HepG2 (cell line): ENCODE measurements at regions not wholly inside any gene's neighbourhood (a gene's known extent, or its start where the extent isn't known, plus 50 kb on each side); places are given as distances from the start of the nearest gene placed in this dataset.

Experiments
- ATAC-seq: fragments of 200-7000 bp; cut with Tn5 transposase; 3 replicates; pipeline ENCODE4 v1.9.1; 2020; ENCODE audit warnings: mild to moderate bottlenecking, moderate library complexity
- BruUV-seq: library from RNA; stranded (reverse); fragments of 400-500 nt; replicated peaks from 2 replicates; lab custom pipeline; 2021; lab: Mats Ljungman, UMichigan
- CTCF ChIA-PET: fragments of 300-600 bp; formaldehyde crosslinking; extraction: SDS; loops from one replicate; lab custom pipeline; 2021; ENCODE audit warnings: low total read pairs, inconsistent platforms, low intra/inter-chr PET ratio; lab: Yijun Ruan, JAX
- POLR2A ChIA-PET: fragments of 350-600 bp; sonication (Branson Sonifier 250); formaldehyde crosslinking; loops from one replicate; lab custom pipeline; 2020; ENCODE audit warnings: antibody characterized with exemption, inconsistent platforms; lab: Yijun Ruan, JAX
- DNase-seq: peaks from one replicate; pipeline ENCODE4 v3.0.0-alpha.2; 2015; ENCODE audit warnings: low spot score
- FAIRE-seq: peaks from 3 replicates; lab custom pipeline; 2011; peaks lifted over from hg19 to GRCh38; lab: Jason Lieb, UNC
- H2AFZ ChIP-seq: one replicate; pipeline ENCODE4 v1.6.1; 2011; ENCODE audit warnings: low read length, inconsistent platforms
- H3K27ac ChIP-seq: fragments of 300-600 bp; 3 replicates; pipeline ENCODE4 v1.8.0; 2011; ENCODE audit warnings: mixed run types, mild to moderate bottlenecking, mixed read lengths, low read length, inconsistent platforms; ENCODE audit not compliant: insufficient read depth; ENCODE audit errors: extremely low read length
- H3K27me3 ChIP-seq, 2 experiments: fragments of 200-600 bp in 1 of 2; 2 replicates in 1 of 2; 3 replicates in 1 of 2; pipeline versions ENCODE4 v1.6.0 to v1.8.0; 2011; ENCODE audit warnings: low read length in 2 of 2, mild to moderate bottlenecking in 2 of 2, moderate library complexity in 2 of 2, inconsistent platforms in 1 of 2; ENCODE audit not compliant: insufficient read depth in 2 of 2, control insufficient read depth in 1 of 2
- H3K36me3 ChIP-seq, 2 experiments: fragments of 200-600 bp in 1 of 2; replicated peaks in 1 of 2; 2 replicates in 1 of 2; 3 replicates in 1 of 2; pipeline versions ENCODE4 v1.5.1 to v1.8.0; 2011; ENCODE audit warnings: low read length in 2 of 2, inconsistent platforms in 1 of 2; ENCODE audit not compliant: insufficient read depth in 2 of 2, control insufficient read depth in 1 of 2
- H3K4me1 ChIP-seq: 2 replicates; pipeline ENCODE4 v1.5.1; 2012; ENCODE audit warnings: low read length, inconsistent platforms; ENCODE audit not compliant: insufficient read depth
- H3K4me2 ChIP-seq: 2 replicates; pipeline ENCODE4 v1.6.0; 2011; ENCODE audit warnings: low read depth, low read length, inconsistent platforms
- H3K4me3 ChIP-seq, 3 experiments: fragments of 200-600 bp in 1 of 3; sonication (generic), shearing (Covaris generic) in 1 of 3; replicated peaks in 1 of 3; 2 replicates each; pipeline ENCODE4 v1.5.1; 2011 to 2016; ENCODE audit warnings: low read length in 3 of 3, inconsistent platforms in 2 of 3, low read depth in 2 of 3, mild to moderate bottlenecking in 2 of 3, control low read depth in 1 of 3, mixed read lengths in 1 of 3; ENCODE audit not compliant: insufficient read depth in 1 of 3
- H3K79me2 ChIP-seq: one replicate; pipeline ENCODE4 v1.6.1; 2011; ENCODE audit warnings: low read length, inconsistent platforms; ENCODE audit not compliant: insufficient read depth
- H3K9ac ChIP-seq: 2 replicates; pipeline ENCODE4 v1.6.0; 2011; ENCODE audit warnings: mild to moderate bottlenecking, low read depth, low read length, inconsistent platforms; ENCODE audit not compliant: insufficient read depth
- H3K9me3 ChIP-seq: 2 replicates; pipeline ENCODE4 v1.5.1; 2012; ENCODE audit warnings: mild to moderate bottlenecking, low read length
- H4K20me1 ChIP-seq: 2 replicates; pipeline ENCODE4 v1.6.0; 2011; ENCODE audit warnings: inconsistent platforms, mild to moderate bottlenecking, low read length, moderate library complexity; ENCODE audit not compliant: insufficient read depth
- ATF1 ChIP-seq: IDR thresholded peaks from 2 replicates; pipeline ENCODE4 v1.6.1; 2016; ENCODE audit warnings: mild to moderate bottlenecking, control low read depth
- CBFB ChIP-seq: sonication (generic); formaldehyde crosslinking; IDR thresholded peaks from 2 replicates; pipeline ENCODE4 v1.4.0; 2020; ENCODE audit warnings: missing genetic modification reagents
- DR1 ChIP-seq: sonication (generic); formaldehyde crosslinking; IDR thresholded peaks from 2 replicates; pipeline ENCODE4 v1.8.0; 2021; ENCODE audit warnings: mild to moderate bottlenecking, missing genetic modification reagents, inconsistent platforms
- HCFC1 ChIP-seq: fragments of 150-350 bp; IDR thresholded peaks from 2 replicates; pipeline ENCODE4 v1.6.1; 2014; ENCODE audit warnings: low read depth, low read length
- MED8 ChIP-seq: sonication (generic); formaldehyde crosslinking; IDR thresholded peaks from 2 replicates; pipeline ENCODE4 v1.8.1; 2023; ENCODE audit warnings: mild to moderate bottlenecking, missing genetic modification reagents; ENCODE audit not compliant: insufficient replicate concordance
- NR2F6 ChIP-seq, 2 experiments: IDR thresholded peaks; 2 replicates each; pipeline ENCODE4 v1.6.1; 2016; ENCODE audit warnings: antibody characterized with exemption in 1 of 2, mild to moderate bottlenecking in 1 of 2
- ZNF282 ChIP-seq: fragments of 450-650 bp; IDR thresholded peaks from 2 replicates; pipeline ENCODE4 v1.6.1; 2018; ENCODE audit not compliant: partially characterized antibody
- ZNF354B ChIP-seq: sonication (generic); formaldehyde crosslinking; IDR thresholded peaks from 2 replicates; pipeline ENCODE4 v1.8.0; 2022; ENCODE audit warnings: mild to moderate bottlenecking, missing genetic modification reagents
- ZNF678 ChIP-seq: sonication (generic); formaldehyde crosslinking; IDR thresholded peaks from 2 replicates; pipeline ENCODE4 v1.4.0; 2020; ENCODE audit warnings: mild to moderate bottlenecking, missing genetic modification reagents
- ZNF773 ChIP-seq: sonication (generic); formaldehyde crosslinking; IDR thresholded peaks from 2 replicates; pipeline ENCODE4 v1.4.0; 2020; ENCODE audit warnings: missing genetic modification reagents, borderline replicate concordance
- ZSCAN20 ChIP-seq: sonication (generic); formaldehyde crosslinking; IDR thresholded peaks from 2 replicates; pipeline ENCODE4 v1.4.0; 2020; ENCODE audit warnings: missing genetic modification reagents, mild to moderate bottlenecking, borderline replicate concordance
- ZSCAN30 ChIP-seq: sonication (generic); formaldehyde crosslinking; IDR thresholded peaks from 2 replicates; pipeline ENCODE4 v1.5.0; 2020; ENCODE audit warnings: mild to moderate bottlenecking, missing genetic modification reagents
- WGBS: methylation state at CpG from one replicate; pipeline ENCODE4 v1.1.6; 2017; ENCODE audit warnings: low lambda C conversion rate; 5-methylcytosine and 5-hydroxymethylcytosine counted together
- in situ Hi-C: cut with HindIII; loops from 2 replicates; pipeline ENCODE4 v1.10.0; 2017; ENCODE audit warnings: low pct_unique_long_range_greater_than_20kb; ENCODE audit not compliant: extremely low pct_ligation_motif_present
- intact Hi-C: fragments of 100-400 bp; cut with micrococcal nuclease; formaldehyde crosslinking; loops from one replicate; pipeline ENCODE4 v1.10.0; 2022; ENCODE audit not compliant: unreplicated experiment
- TF ChIP-seq, protein P1 (sequence below): sonication (generic); formaldehyde crosslinking; IDR thresholded peaks from 2 replicates; pipeline ENCODE4 v1.8.0; 2022; ENCODE audit warnings: mild to moderate bottlenecking, missing genetic modification reagents; ENCODE audit not compliant: insufficient replicate concordance
- TF ChIP-seq, protein P2 (sequence below): IDR thresholded peaks from 2 replicates; pipeline ENCODE4 v1.6.1; 2016; ENCODE audit warnings: missing compliant biosample characterization, missing genetic modification reagents, borderline replicate concordance

DNA sequence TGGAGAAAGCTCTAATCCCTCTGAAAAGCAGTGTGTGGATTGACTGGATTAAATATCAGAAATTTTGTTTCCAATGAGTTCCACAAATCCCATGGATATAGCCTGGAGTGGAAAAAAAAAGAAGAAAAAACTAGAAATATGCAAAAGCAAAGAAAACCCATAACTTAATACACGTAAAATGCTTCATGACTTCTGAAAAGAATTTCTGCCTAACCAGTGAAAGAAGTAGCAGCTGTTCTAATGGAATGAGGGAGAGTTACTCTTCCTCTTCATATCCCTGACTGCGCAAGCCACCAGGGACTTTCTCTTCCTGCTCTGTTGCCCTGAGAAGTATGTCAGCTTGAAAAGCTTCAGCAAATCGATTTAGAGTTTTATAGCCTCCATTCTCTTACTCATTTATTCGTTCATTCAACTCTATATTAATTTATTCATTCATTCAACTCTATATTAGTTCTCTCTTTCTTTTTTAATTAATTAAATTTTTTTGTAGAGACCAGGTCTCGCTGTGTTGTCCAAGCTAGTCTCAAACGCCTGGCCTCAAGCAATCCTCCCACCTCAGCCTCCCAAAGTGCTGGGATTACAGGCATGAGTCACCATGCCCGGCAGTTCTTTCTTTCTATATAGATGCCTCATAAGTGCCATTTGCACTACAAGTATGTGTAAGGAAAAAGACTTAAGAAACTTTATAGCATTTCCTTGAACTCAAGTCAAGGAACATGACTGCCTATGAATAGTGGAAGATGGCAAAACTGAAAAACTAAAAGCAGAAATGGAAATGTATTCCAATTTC is 447.3 kb upstream of the NRP1 start:
- intact Hi-C loops (no loop called here), in situ Hi-C loops (no loop called here)
- no peak overlapping the region for H2AFZ ChIP-seq

More for the DNA sequence above, 447.3 kb upstream of the NRP1 start:
- no peaks in the 10 kb centered on the region for H4K20me1 ChIP-seq
- no peak for DNase-seq
- no peak for FAIRE-seq
- no peaks in the 10 kb centered on the region for H3K36me3 ChIP-seq
- ChIA-PET CTCF (no interaction called here), POLR2A (no interaction called here)
- H3K27me3 ChIP-seq: no peaks in the 10 kb centered on the region; a peak in 1 of 5 replicates
- H3K9me3 ChIP-seq: no peaks in the 10 kb centered on the region
- H3K9ac ChIP-seq: no peak overlapping the region
- ATAC-seq: no peak
- H3K79me2 ChIP-seq: no peaks in the 10 kb centered on the region
- H3K4me3 ChIP-seq: no peak overlapping the region
- no TSS peak for BruUV-seq
- H3K4me2 ChIP-seq: no peak overlapping the region
- no peaks in the 10 kb centered on the region for H3K4me1 ChIP-seq
- H3K27ac ChIP-seq: no peak overlapping the region
- WGBS: 52% methylated on average over 7 of the region's 7 CpGs
- TF ChIP-seq MED8 (CRISPR knock-in tag) (no peak), ZNF282 (no peak), HCFC1 (no peak), ZNF354B (CRISPR knock-in tag) (no peak), NR2F6 (IDR thresholded peaks at IDR 0.05) (no peak), NR2F6 (CRISPR knock-in tag; IDR thresholded peaks at IDR 0.05) (no peak), ZSCAN30 (no peak), CBFB (CRISPR knock-in tag) (no peak), ATF1 (CRISPR knock-in tag) (no peak), ZNF773 (no peak), ZSCAN20 (no peak), DR1 (CRISPR knock-in tag) (no peak), ZNF678 (CRISPR knock-in tag) (no peak)
- TF ChIP-seq, protein P1, sequence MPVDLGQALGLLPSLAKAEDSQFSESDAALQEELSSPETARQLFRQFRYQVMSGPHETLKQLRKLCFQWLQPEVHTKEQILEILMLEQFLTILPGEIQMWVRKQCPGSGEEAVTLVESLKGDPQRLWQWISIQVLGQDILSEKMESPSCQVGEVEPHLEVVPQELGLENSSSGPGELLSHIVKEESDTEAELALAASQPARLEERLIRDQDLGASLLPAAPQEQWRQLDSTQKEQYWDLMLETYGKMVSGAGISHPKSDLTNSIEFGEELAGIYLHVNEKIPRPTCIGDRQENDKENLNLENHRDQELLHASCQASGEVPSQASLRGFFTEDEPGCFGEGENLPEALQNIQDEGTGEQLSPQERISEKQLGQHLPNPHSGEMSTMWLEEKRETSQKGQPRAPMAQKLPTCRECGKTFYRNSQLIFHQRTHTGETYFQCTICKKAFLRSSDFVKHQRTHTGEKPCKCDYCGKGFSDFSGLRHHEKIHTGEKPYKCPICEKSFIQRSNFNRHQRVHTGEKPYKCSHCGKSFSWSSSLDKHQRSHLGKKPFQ: no peak
- TF ChIP-seq, protein P2, sequence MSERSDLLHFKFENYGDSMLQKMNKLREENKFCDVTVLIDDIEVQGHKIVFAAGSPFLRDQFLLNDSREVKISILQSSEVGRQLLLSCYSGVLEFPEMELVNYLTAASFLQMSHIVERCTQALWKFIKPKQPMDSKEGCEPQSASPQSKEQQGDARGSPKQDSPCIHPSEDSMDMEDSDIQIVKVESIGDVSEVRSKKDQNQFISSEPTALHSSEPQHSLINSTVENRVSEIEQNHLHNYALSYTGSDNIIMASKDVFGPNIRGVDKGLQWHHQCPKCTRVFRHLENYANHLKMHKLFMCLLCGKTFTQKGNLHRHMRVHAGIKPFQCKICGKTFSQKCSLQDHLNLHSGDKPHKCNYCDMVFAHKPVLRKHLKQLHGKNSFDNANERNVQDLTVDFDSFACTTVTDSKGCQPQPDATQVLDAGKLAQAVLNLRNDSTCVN: no peak
